ENCODE measurements at regions not wholly inside any gene's neighbourhood (a gene's known extent, or its start where the extent isn't known, plus 50 kb on each side); places are given as distances from the start of the nearest gene placed in this dataset.

DNA sequence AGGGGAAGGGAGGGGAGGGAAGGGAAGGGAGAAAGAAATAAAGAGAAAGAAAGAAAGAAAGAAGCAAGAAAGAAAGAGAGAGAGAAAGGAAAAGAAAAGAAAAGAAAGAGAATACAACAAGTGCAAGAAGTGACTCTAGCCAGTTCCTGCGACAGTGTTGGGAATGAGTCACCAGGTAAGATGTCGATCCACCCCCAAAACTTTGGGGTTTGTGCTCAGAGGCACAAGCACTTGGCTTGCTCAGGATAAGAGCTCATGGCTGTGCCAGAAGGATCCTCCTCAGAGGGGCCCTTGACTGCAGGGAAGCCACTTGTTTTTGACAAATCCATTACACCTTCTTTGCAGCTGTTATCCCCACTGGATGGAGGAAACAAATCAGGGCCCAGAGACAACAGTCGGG lies 137.7 kb downstream of the TMEM132E start:
- Histone ChIP-seq H3K4me2 (no peak overlapping the region), H4K20me1 (replicated peaks; ENCODE audit: insufficient read depth) (no peaks in the 10 kb centered on the region), H3K79me2 (replicated peaks; ENCODE audit: insufficient read depth) (no peaks in the 10 kb centered on the region), H3K27ac (ENCODE audit: low read depth) (no peak overlapping the region), H3K36me3 (ENCODE audit: insufficient read depth) (no peaks in the 10 kb centered on the region), H3K27me3 (ENCODE audit: insufficient read depth) (no peaks in the 10 kb centered on the region), H3K9me2 (ENCODE audit: insufficient read depth) (no peaks in the 10 kb centered on the region), H2AFZ (no peak overlapping the region), H3K4me3 (no peak overlapping the region), H3F3A (replicated peaks; ENCODE audit: low read depth) (no peaks in the 10 kb centered on the region), H3K4me1 (ENCODE audit: insufficient read depth) (no peaks in the 10 kb centered on the region; the same call in 1 of the 2 replicates)
- no peak for ATAC-seq
- no peak overlapping the region for H3K27ac Mint-ChIP-seq
- no peak overlapping the region for H3K4me3 Mint-ChIP-seq
- no peaks in the 10 kb centered on the region for H3K36me3 Mint-ChIP-seq (ENCODE audit: low read depth)
- H3K27me3 Mint-ChIP-seq (ENCODE audit: insufficient read depth, low read depth, poor library complexity): peaks cover 11% of the 10 kb centered on the region
- TF ChIP-seq EZH2 (IDR thresholded peaks at IDR 0.05; ENCODE audit: low read depth, unreplicated experiment): no peak
- no peak for TF ChIP-seq EZH2phosphoT487 (IDR thresholded peaks at IDR 0.05; ENCODE audit: unreplicated experiment)
- TF ChIP-seq JUNB (IDR thresholded peaks at IDR 0.05; ENCODE audit: unreplicated experiment): no peak
- TF ChIP-seq, protein P1, sequence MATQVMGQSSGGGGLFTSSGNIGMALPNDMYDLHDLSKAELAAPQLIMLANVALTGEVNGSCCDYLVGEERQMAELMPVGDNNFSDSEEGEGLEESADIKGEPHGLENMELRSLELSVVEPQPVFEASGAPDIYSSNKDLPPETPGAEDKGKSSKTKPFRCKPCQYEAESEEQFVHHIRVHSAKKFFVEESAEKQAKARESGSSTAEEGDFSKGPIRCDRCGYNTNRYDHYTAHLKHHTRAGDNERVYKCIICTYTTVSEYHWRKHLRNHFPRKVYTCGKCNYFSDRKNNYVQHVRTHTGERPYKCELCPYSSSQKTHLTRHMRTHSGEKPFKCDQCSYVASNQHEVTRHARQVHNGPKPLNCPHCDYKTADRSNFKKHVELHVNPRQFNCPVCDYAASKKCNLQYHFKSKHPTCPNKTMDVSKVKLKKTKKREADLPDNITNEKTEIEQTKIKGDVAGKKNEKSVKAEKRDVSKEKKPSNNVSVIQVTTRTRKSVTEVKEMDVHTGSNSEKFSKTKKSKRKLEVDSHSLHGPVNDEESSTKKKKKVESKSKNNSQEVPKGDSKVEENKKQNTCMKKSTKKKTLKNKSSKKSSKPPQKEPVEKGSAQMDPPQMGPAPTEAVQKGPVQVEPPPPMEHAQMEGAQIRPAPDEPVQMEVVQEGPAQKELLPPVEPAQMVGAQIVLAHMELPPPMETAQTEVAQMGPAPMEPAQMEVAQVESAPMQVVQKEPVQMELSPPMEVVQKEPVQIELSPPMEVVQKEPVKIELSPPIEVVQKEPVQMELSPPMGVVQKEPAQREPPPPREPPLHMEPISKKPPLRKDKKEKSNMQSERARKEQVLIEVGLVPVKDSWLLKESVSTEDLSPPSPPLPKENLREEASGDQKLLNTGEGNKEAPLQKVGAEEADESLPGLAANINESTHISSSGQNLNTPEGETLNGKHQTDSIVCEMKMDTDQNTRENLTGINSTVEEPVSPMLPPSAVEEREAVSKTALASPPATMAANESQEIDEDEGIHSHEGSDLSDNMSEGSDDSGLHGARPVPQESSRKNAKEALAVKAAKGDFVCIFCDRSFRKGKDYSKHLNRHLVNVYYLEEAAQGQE (IDR thresholded peaks at IDR 0.05; ENCODE audit: unreplicated experiment): no peak
- TF ChIP-seq NANOG (IDR thresholded peaks at IDR 0.05; ENCODE audit: borderline replicate concordance): no peak
- no peak for TF ChIP-seq ZNF114 (CRISPR knock-in tag; IDR thresholded peaks at IDR 0.05)
- TF ChIP-seq, protein P2, sequence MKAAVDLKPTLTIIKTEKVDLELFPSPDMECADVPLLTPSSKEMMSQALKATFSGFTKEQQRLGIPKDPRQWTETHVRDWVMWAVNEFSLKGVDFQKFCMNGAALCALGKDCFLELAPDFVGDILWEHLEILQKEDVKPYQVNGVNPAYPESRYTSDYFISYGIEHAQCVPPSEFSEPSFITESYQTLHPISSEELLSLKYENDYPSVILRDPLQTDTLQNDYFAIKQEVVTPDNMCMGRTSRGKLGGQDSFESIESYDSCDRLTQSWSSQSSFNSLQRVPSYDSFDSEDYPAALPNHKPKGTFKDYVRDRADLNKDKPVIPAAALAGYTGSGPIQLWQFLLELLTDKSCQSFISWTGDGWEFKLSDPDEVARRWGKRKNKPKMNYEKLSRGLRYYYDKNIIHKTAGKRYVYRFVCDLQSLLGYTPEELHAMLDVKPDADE (IDR thresholded peaks at IDR 0.05): no peak
- TF ChIP-seq, protein P3, sequence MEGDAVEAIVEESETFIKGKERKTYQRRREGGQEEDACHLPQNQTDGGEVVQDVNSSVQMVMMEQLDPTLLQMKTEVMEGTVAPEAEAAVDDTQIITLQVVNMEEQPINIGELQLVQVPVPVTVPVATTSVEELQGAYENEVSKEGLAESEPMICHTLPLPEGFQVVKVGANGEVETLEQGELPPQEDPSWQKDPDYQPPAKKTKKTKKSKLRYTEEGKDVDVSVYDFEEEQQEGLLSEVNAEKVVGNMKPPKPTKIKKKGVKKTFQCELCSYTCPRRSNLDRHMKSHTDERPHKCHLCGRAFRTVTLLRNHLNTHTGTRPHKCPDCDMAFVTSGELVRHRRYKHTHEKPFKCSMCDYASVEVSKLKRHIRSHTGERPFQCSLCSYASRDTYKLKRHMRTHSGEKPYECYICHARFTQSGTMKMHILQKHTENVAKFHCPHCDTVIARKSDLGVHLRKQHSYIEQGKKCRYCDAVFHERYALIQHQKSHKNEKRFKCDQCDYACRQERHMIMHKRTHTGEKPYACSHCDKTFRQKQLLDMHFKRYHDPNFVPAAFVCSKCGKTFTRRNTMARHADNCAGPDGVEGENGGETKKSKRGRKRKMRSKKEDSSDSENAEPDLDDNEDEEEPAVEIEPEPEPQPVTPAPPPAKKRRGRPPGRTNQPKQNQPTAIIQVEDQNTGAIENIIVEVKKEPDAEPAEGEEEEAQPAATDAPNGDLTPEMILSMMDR (conservative IDR thresholded peaks at IDR 0.05; ENCODE audit: low read depth in 2 of 2): no peak
- no peak for TF ChIP-seq ZNF331 (CRISPR knock-in tag; IDR thresholded peaks at IDR 0.05; ENCODE audit: low read depth)
- H3K4me1 Mint-ChIP-seq: peaks cover 7% of the 10 kb centered on the region; the same call in 1 of the 3 replicates
- no peak for DNase-seq (ENCODE audit: low spot score)
- H3K9me3 Mint-ChIP-seq: no peaks in the 10 kb centered on the region; the same call in 2 of the 3 replicates

DNA sequence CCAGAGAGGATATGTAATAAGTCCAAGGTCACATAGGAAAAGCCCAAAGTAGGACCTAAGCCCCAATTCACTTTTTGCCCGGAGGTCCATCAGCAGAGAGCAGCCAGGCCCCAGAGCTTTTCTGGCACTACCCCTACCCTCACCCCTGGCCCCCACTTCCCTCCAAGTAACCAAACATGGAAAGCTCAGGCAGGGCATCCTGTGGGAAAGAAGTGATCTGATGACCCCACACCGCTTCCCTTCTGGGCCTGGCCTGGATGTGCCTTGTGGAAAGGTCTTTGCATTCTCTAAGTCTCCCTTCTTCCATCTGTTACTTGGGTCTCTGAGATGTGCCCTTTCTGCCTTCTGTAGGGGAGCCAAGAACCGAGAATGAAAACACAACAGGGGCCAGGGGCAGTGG lies 136.9 kb downstream of the TMEM132E start:
- Histone ChIP-seq H3K27ac (ENCODE audit: low read depth) (no peak overlapping the region), H3K9me2 (ENCODE audit: insufficient read depth) (no peaks in the 10 kb centered on the region), H3K36me3 (ENCODE audit: insufficient read depth) (no peaks in the 10 kb centered on the region), H3K79me2 (replicated peaks; ENCODE audit: insufficient read depth) (no peaks in the 10 kb centered on the region), H2AFZ (no peak overlapping the region), H3K4me2 (no peak overlapping the region), H3F3A (replicated peaks; ENCODE audit: low read depth) (no peaks in the 10 kb centered on the region), H3K4me3 (no peak overlapping the region), H3K27me3 (ENCODE audit: insufficient read depth) (no peaks in the 10 kb centered on the region), H4K20me1 (replicated peaks; ENCODE audit: insufficient read depth) (no peaks in the 10 kb centered on the region), H3K4me1 (ENCODE audit: insufficient read depth) (no peaks in the 10 kb centered on the region; the same call in 1 of the 2 replicates)
- no peaks in the 10 kb centered on the region; the same call in 2 of the 3 replicates for H3K9me3 Mint-ChIP-seq
- no peak overlapping the region for H3K4me3 Mint-ChIP-seq
- ATAC-seq (no peak), DNase-seq (ENCODE audit: low spot score) (no peak)
- H3K4me1 Mint-ChIP-seq: peaks cover 4% of the 10 kb centered on the region; the same call in 1 of the 3 replicates
- no peak overlapping the region for H3K27ac Mint-ChIP-seq
- H3K27me3 Mint-ChIP-seq (ENCODE audit: insufficient read depth, low read depth, poor library complexity): peaks cover 11% of the 10 kb centered on the region
- no peaks in the 10 kb centered on the region for H3K36me3 Mint-ChIP-seq (ENCODE audit: low read depth)
- TF ChIP-seq STAT1 (IDR thresholded peaks at IDR 0.05; ENCODE audit: unreplicated experiment) (no peak), CREB1 (CRISPR knock-in tag; IDR thresholded peaks at IDR 0.05; ENCODE audit: low read depth) (no peak), JUNB (IDR thresholded peaks at IDR 0.05; ENCODE audit: unreplicated experiment) (no peak), POLR2AphosphoS5 (IDR thresholded peaks at IDR 0.05; ENCODE audit: low read depth) (no peak), EZH2 (IDR thresholded peaks at IDR 0.05; ENCODE audit: low read depth, unreplicated experiment) (no peak), NANOG (IDR thresholded peaks at IDR 0.05; ENCODE audit: borderline replicate concordance) (no peak), ZNF114 (CRISPR knock-in tag; IDR thresholded peaks at IDR 0.05) (no peak), ZNF331 (CRISPR knock-in tag; IDR thresholded peaks at IDR 0.05; ENCODE audit: low read depth) (no peak)
- TF ChIP-seq, protein P3 (conservative IDR thresholded peaks at IDR 0.05; ENCODE audit: low read depth in 2 of 2): no peak
- TF ChIP-seq, protein P2 (IDR thresholded peaks at IDR 0.05): no peak
